HepG2 (cell line): ENCODE measurements at regions not wholly inside any gene's neighbourhood (a gene's known extent, or its start where the extent isn't known, plus 50 kb on each side); places are given as distances from the start of the nearest gene placed in this dataset.

Experiments used
- JUN ChIP-seq: sonication (generic); formaldehyde crosslinking; IDR thresholded peaks from 2 replicates; pipeline ENCODE4 v1.4.0; 2020; ENCODE audit warnings: mild to moderate bottlenecking, missing genetic modification reagents
- MXI1 ChIP-seq: IDR thresholded peaks from 3 replicates; pipeline ENCODE4 v1.6.1; 2012; ENCODE audit warnings: low read depth, low read length, inconsistent platforms, borderline replicate concordance
- NFE2 ChIP-seq: sonication (generic); formaldehyde crosslinking; IDR thresholded peaks from 2 replicates; pipeline ENCODE4 v1.4.0; 2020; ENCODE audit warnings: missing genetic modification reagents
- SMAD1 ChIP-seq: sonication (generic); formaldehyde crosslinking; IDR thresholded peaks from 2 replicates; pipeline ENCODE4 v1.4.0; 2020; ENCODE audit warnings: missing genetic modification reagents, low read depth, mild to moderate bottlenecking, borderline replicate concordance
- SMARCC2 ChIP-seq: fragments of 450-650 bp; IDR thresholded peaks from 2 replicates; pipeline ENCODE4 v1.6.1; 2017; ENCODE audit warnings: antibody characterized with exemption, mild to moderate bottlenecking
- ZFX ChIP-seq: sonication (generic); formaldehyde crosslinking; IDR thresholded peaks from 2 replicates; pipeline ENCODE4 v1.4.0; 2020; ENCODE audit warnings: mild to moderate bottlenecking, low read depth, missing genetic modification reagents, moderate library complexity
- ZNF253 ChIP-seq: sonication (generic); formaldehyde crosslinking; IDR thresholded peaks from 2 replicates; pipeline ENCODE4 v1.8.0; 2022; ENCODE audit warnings: mild to moderate bottlenecking, missing genetic modification reagents, borderline replicate concordance
- ZNF354B ChIP-seq: sonication (generic); formaldehyde crosslinking; IDR thresholded peaks from 2 replicates; pipeline ENCODE4 v1.8.0; 2022; ENCODE audit warnings: mild to moderate bottlenecking, missing genetic modification reagents
- ZNF740 ChIP-seq: sonication (generic); formaldehyde crosslinking; IDR thresholded peaks from 2 replicates; pipeline ENCODE4 v1.4.0; 2020; ENCODE audit warnings: missing genetic modification reagents

- TF ChIP-seq JUN (no peak), NFE2 (no peak), ZNF354B (CRISPR knock-in tag) (no peak), ZNF253 (CRISPR knock-in tag) (no peak), ZFX (CRISPR knock-in tag) (no peak), SMARCC2 (no peak), ZNF740 (CRISPR knock-in tag) (no peak), SMAD1 (no peak), MXI1 (no peak)
Observed at GRCh38 chr1:68958958-68959357, 462.1 kb upstream of the DEPDC1 start.
